ENCODE measurements at regions not wholly inside any gene's neighbourhood (a gene's known extent, or its start where the extent isn't known, plus 50 kb on each side); places are given as distances from the start of the nearest gene placed in this dataset.

GRCh38 chr4:22063613-22064012 lies 115.0 kb upstream of the KCNIP4 start:
- TF ChIP-seq PPARA (CRISPR knock-in tag; IDR thresholded peaks at IDR 0.05; ENCODE audit: borderline replicate concordance) (no peak), RARB (CRISPR knock-in tag; IDR thresholded peaks at IDR 0.05) (no peak), GLIS3 (CRISPR knock-in tag; IDR thresholded peaks at IDR 0.05) (no peak), ISL1 (CRISPR knock-in tag; IDR thresholded peaks at IDR 0.05) (no peak), TSHZ2 (CRISPR knock-in tag; IDR thresholded peaks at IDR 0.05) (no peak), ZNF70 (CRISPR knock-in tag; IDR thresholded peaks at IDR 0.05) (no peak), PATZ1 (CRISPR knock-in tag; IDR thresholded peaks at IDR 0.05; ENCODE audit: borderline replicate concordance) (no peak), ZFP30 (CRISPR knock-in tag; IDR thresholded peaks at IDR 0.05) (no peak), ESRRG (CRISPR knock-in tag; IDR thresholded peaks at IDR 0.05) (no peak), CREB5 (CRISPR knock-in tag; IDR thresholded peaks at IDR 0.05; ENCODE audit: low read depth) (no peak), SNAI2 (CRISPR knock-in tag; IDR thresholded peaks at IDR 0.05) (no peak), ZNF565 (CRISPR knock-in tag; conservative IDR thresholded peaks at IDR 0.05; ENCODE audit: low read depth) (no peak), POU6F1 (CRISPR knock-in tag; IDR thresholded peaks at IDR 0.05; ENCODE audit: borderline replicate concordance, low read depth) (no peak)
